DND-41 (cell line): ENCODE measurements at regions not wholly inside any gene's neighbourhood (a gene's known extent, or its start where the extent isn't known, plus 50 kb on each side); places are given as distances from the start of the nearest gene placed in this dataset.

Source experiments
- ATAC-seq: fragments of 200-7000 bp; cut with Tn5 transposase; 3 replicates; pipeline ENCODE4 v1.9.1; 2021; ENCODE audit warnings: low read depth; ENCODE audit not compliant: insufficient read depth
- DNase-seq: peaks from one replicate; pipeline ENCODE4 v3.0.0-alpha.2; 2020
- H2AFZ ChIP-seq: 2 replicates; pipeline ENCODE4 v1.6.0; 2012; ENCODE audit warnings: low read depth, low read length
- H3K27ac ChIP-seq: 2 replicates; pipeline ENCODE4 v1.5.1; 2012; ENCODE audit warnings: low read length, inconsistent platforms
- H3K27me3 ChIP-seq: fragments of 200-600 bp; sonication (generic); 2 replicates; pipeline ENCODE4 v1.6.0; 2012; ENCODE audit warnings: low read length, mild to moderate bottlenecking, inconsistent platforms; ENCODE audit not compliant: insufficient read depth, poor library complexity
- H3K36me3 ChIP-seq: 2 replicates; pipeline ENCODE4 v1.5.1; 2012; ENCODE audit warnings: low read length, inconsistent platforms; ENCODE audit not compliant: insufficient read depth
- H3K4me1 ChIP-seq: 2 replicates; pipeline ENCODE4 v1.5.1; 2012; ENCODE audit warnings: mild to moderate bottlenecking, low read length; ENCODE audit not compliant: insufficient read depth
- H3K4me2 ChIP-seq: 2 replicates; pipeline ENCODE4 v1.6.0; 2012; ENCODE audit warnings: mild to moderate bottlenecking, moderate library complexity, low read length, inconsistent platforms; ENCODE audit not compliant: insufficient read depth
- H3K4me3 ChIP-seq, 2 experiments: fragments of 200-600 bp in 1 of 2; shearing (Covaris generic) in 1 of 2; 2 replicates each; pipeline ENCODE4 v1.5.1; 2012 to 2016; ENCODE audit warnings: inconsistent platforms in 2 of 2, low read length in 2 of 2, mild to moderate bottlenecking in 2 of 2, low read depth in 1 of 2, moderate library complexity in 1 of 2
- H3K79me2 ChIP-seq: 2 replicates; pipeline ENCODE4 v1.6.0; 2012; ENCODE audit warnings: low read length, inconsistent platforms; ENCODE audit not compliant: insufficient read depth
- H3K9ac ChIP-seq: 2 replicates; pipeline ENCODE4 v1.6.0; 2012; ENCODE audit warnings: low read depth, mild to moderate bottlenecking, inconsistent platforms, low read length, moderate library complexity
- H3K9me3 ChIP-seq: 2 replicates; pipeline ENCODE4 v1.5.1; 2012; ENCODE audit warnings: low read length, moderate library complexity, mild to moderate bottlenecking, inconsistent platforms; ENCODE audit not compliant: insufficient read depth, severe bottlenecking
- H4K20me1 ChIP-seq: 2 replicates; pipeline ENCODE4 v1.6.0; 2012; ENCODE audit warnings: low read length; ENCODE audit not compliant: insufficient read depth
- CTCF ChIP-seq: IDR thresholded peaks from 2 replicates; pipeline ENCODE4 v1.5.1; 2012; ENCODE audit warnings: borderline replicate concordance, low read length, moderate library complexity, mild to moderate bottlenecking; ENCODE audit not compliant: poor library complexity, severe bottlenecking; ENCODE audit errors: extremely low read depth
- EZH2 ChIP-seq: IDR thresholded peaks from 3 replicates; pipeline ENCODE4 v1.6.1; 2012; ENCODE audit warnings: borderline replicate concordance, low read depth, mild to moderate bottlenecking, moderate library complexity, low read length, inconsistent platforms; ENCODE audit not compliant: severe bottlenecking

- Histone ChIP-seq H3K27ac (no peak overlapping the region), H3K9ac (no peak overlapping the region)
- DNase-seq = no peak
Measured at GRCh38 chr5:56357426-56357825, 124.3 kb upstream of the ANKRD55 start.

GRCh38 chr5:56356836-56357160 lies 123.7 kb upstream of the ANKRD55 start:
- Histone ChIP-seq H3K9me3 (no peaks in the 10 kb centered on the region), H2AFZ (no peak overlapping the region), H3K4me1 (no peaks in the 10 kb centered on the region), H3K9ac (no peak overlapping the region), H4K20me1 (no peaks in the 10 kb centered on the region), H3K36me3 (no peaks in the 10 kb centered on the region), H3K4me2 (no peak overlapping the region), H3K79me2 (no peaks in the 10 kb centered on the region), H3K27me3 (peaks cover 12% of the 10 kb centered on the region), H3K4me3 (no peak overlapping the region), H3K27ac (no peak overlapping the region)
- DNase-seq (no peak), ATAC-seq (no peak)
- no peak for TF ChIP-seq CTCF
- no peak for TF ChIP-seq EZH2

More at GRCh38 chr5:56357426-56357825, 124.3 kb upstream of the ANKRD55 start:
- H2AFZ ChIP-seq = no peak overlapping the region
- H3K27me3 ChIP-seq = peaks cover 12% of the 10 kb centered on the region
- TF ChIP-seq CTCF (no peak), EZH2 (no peak)
- H3K4me3 ChIP-seq = no peak overlapping the region
- no peak for ATAC-seq
- H3K9me3 ChIP-seq = no peaks in the 10 kb centered on the region
- no peaks in the 10 kb centered on the region for H3K36me3 ChIP-seq
- no peaks in the 10 kb centered on the region for H3K79me2 ChIP-seq
- no peaks in the 10 kb centered on the region for H4K20me1 ChIP-seq
- no peak overlapping the region for H3K4me2 ChIP-seq
- H3K4me1 ChIP-seq = no peaks in the 10 kb centered on the region

- ATAC-seq = no peak
- Histone ChIP-seq H4K20me1 (no peaks in the 10 kb centered on the region), H3K79me2 (no peaks in the 10 kb centered on the region), H3K4me2 (no peak overlapping the region), H3K27ac (no peak overlapping the region), H2AFZ (no peak overlapping the region), H3K27me3 (peaks cover 12% of the 10 kb centered on the region), H3K9ac (no peak overlapping the region), H3K36me3 (no peaks in the 10 kb centered on the region), H3K9me3 (no peaks in the 10 kb centered on the region), H3K4me3 (no peak overlapping the region), H3K4me1 (no peaks in the 10 kb centered on the region)
- DNase-seq = no peak
- TF ChIP-seq EZH2 (no peak), CTCF (no peak)
Measured at GRCh38 chr5:56356121-56356835, 123.1 kb upstream of the ANKRD55 start.

- Histone ChIP-seq H3K27me3 (peaks cover 19% of the 10 kb centered on the region), H3K9ac (no peak overlapping the region), H3K9me3 (no peaks in the 10 kb centered on the region), H3K79me2 (no peaks in the 10 kb centered on the region), H3K4me1 (no peaks in the 10 kb centered on the region), H3K4me3 (no peak overlapping the region), H3K27ac (no peak overlapping the region), H3K36me3 (no peaks in the 10 kb centered on the region), H2AFZ (no peak overlapping the region), H3K4me2 (no peak overlapping the region), H4K20me1 (no peaks in the 10 kb centered on the region)
- ATAC-seq (no peak), DNase-seq (no peak)
- TF ChIP-seq EZH2 = no peak
Measured at GRCh38 chr5:56354836-56355235, 121.7 kb upstream of the ANKRD55 start.
